ENCODE measurements at regions not wholly inside any gene's neighbourhood (a gene's known extent, or its start where the extent isn't known, plus 50 kb on each side); places are given as distances from the start of the nearest gene placed in this dataset.
A peak's percentile ranks its signal among the peaks of the same experiment; 100 is the strongest.
"Not testable (repeated sequence)": the region's sequence is repeated elsewhere in the genome, so short reads cannot be mapped to it uniquely, and the experiment has no call there.

- no peak overlapping the region for H3K4me3 ChIP-seq (ENCODE audit: low read length)
- TF ChIP-seq, protein P1, sequence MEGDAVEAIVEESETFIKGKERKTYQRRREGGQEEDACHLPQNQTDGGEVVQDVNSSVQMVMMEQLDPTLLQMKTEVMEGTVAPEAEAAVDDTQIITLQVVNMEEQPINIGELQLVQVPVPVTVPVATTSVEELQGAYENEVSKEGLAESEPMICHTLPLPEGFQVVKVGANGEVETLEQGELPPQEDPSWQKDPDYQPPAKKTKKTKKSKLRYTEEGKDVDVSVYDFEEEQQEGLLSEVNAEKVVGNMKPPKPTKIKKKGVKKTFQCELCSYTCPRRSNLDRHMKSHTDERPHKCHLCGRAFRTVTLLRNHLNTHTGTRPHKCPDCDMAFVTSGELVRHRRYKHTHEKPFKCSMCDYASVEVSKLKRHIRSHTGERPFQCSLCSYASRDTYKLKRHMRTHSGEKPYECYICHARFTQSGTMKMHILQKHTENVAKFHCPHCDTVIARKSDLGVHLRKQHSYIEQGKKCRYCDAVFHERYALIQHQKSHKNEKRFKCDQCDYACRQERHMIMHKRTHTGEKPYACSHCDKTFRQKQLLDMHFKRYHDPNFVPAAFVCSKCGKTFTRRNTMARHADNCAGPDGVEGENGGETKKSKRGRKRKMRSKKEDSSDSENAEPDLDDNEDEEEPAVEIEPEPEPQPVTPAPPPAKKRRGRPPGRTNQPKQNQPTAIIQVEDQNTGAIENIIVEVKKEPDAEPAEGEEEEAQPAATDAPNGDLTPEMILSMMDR (conservative IDR thresholded peaks at IDR 0.05; ENCODE audit: low read length) = no peak
- peak; percentile 72 for DNase-seq (ENCODE audit: low read depth)
Measured at GRCh38 chr2:138267161-138267901, 234.2 kb upstream of the SPOPL start.

- H3K4me3 ChIP-seq (ENCODE audit: low read length) = no peak overlapping the region
- peak; percentile 12 for DNase-seq (ENCODE audit: low read depth)
- TF ChIP-seq, protein P1 (conservative IDR thresholded peaks at IDR 0.05; ENCODE audit: low read length) = no peak
Measured at GRCh38 chr2:138267902-138268254, 233.7 kb upstream of the SPOPL start.

GRCh38 chr2:138269765-138270164 lies 231.8 kb upstream of the SPOPL start:
- DNase-seq (ENCODE audit: low read depth) = peak; percentile 66
- no peak overlapping the region for H3K4me3 ChIP-seq (ENCODE audit: low read length)
- TF ChIP-seq, protein P1 (conservative IDR thresholded peaks at IDR 0.05; ENCODE audit: low read length) = no peak

DNA sequence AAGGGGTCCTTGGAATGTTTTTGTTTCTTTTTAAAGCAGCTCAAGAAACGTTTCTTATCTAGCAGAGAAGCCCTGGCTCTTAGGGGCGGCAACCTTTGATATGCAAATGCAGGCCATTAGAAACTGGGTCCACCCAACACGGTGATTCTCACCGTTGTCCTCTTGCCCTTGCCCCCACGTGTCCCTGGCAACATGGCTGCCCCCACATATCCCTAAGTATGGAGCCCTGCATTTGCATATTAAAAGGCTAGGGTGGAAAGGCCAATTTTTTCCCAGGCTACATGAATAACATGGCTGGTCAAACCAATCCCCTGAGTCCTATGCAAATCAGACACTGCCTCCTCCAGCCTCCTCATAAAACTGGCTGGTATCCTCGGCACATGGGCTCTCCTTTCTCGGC lies 230.1 kb upstream of the SPOPL start:
- no peak for DNase-seq (ENCODE audit: low read depth)
- TF ChIP-seq, protein P1 (conservative IDR thresholded peaks at IDR 0.05; ENCODE audit: low read length) = no peak
- H3K4me3 ChIP-seq (ENCODE audit: low read length) = no peak overlapping the region

- H3K4me3 ChIP-seq (ENCODE audit: low read length) = no peak overlapping the region
- no peak for DNase-seq (ENCODE audit: low read depth)
- TF ChIP-seq, protein P1 (conservative IDR thresholded peaks at IDR 0.05; ENCODE audit: low read length) = no peak
Measured at GRCh38 chr2:138272524-138273195, 228.9 kb upstream of the SPOPL start.

GRCh38 chr2:138273280-138273679 lies 228.3 kb upstream of the SPOPL start:
- not testable (repeated sequence) for H3K4me3 ChIP-seq (ENCODE audit: low read length); DNase-seq (ENCODE audit: low read depth)

GRCh38 chr2:138274421-138275291 lies 226.9 kb upstream of the SPOPL start:
- TF ChIP-seq, protein P1 (conservative IDR thresholded peaks at IDR 0.05; ENCODE audit: low read length) = no peak
- H3K4me3 ChIP-seq (ENCODE audit: low read length) = no peak overlapping the region
- peak; percentile 36 for DNase-seq (ENCODE audit: low read depth)

Measured in AG10803 (cell line).